Fibroblast of lung (primary cell): ENCODE measurements at regions not wholly inside any gene's neighbourhood (a gene's known extent, or its start where the extent isn't known, plus 50 kb on each side); places are given as distances from the start of the nearest gene placed in this dataset.

Experiments
- DNase-seq, 2 donors: peaks; one replicate each; pipeline versions ENCODE4 v3.0.0 to v3.0.0-alpha.2; 2010; ENCODE audit warnings: low read depth in 2 of 2
- H2AFZ ChIP-seq: 2 replicates; pipeline ENCODE4 v1.5.1; 2012; ENCODE audit warnings: low read length, control low read depth, inconsistent platforms
- H3K27ac ChIP-seq: 2 replicates; pipeline ENCODE4 v1.5.1; 2011; ENCODE audit warnings: low read length, control low read depth; ENCODE audit not compliant: insufficient read depth
- H3K27me3 ChIP-seq: 2 replicates; pipeline ENCODE4 v1.5.1; 2011; ENCODE audit warnings: mild to moderate bottlenecking, low read length; ENCODE audit not compliant: control insufficient read depth, insufficient read depth
- H3K36me3 ChIP-seq: 2 replicates; pipeline ENCODE4 v1.5.1; 2011; ENCODE audit warnings: low read length; ENCODE audit not compliant: control insufficient read depth, insufficient read depth
- H3K4me1 ChIP-seq: 2 replicates; pipeline ENCODE4 v1.5.1; 2011; ENCODE audit warnings: low read length; ENCODE audit not compliant: control insufficient read depth, insufficient read depth; ENCODE audit errors: extremely low read depth
- H3K4me2 ChIP-seq: 2 replicates; pipeline ENCODE4 v1.5.1; 2011; ENCODE audit warnings: low read length, control low read depth; ENCODE audit not compliant: insufficient read depth; ENCODE audit errors: extremely low read depth
- H3K4me3 ChIP-seq, 4 experiments: fragments of 200-600 bp in 1 of 4; sonication (generic) in 1 of 4; replicated peaks in 1 of 4; 2 replicates each; pipeline ENCODE4 v1.5.1; 2011 to 2016; ENCODE audit warnings: low read length in 4 of 4, low read depth in 3 of 4, mild to moderate bottlenecking in 3 of 4, control low read depth in 2 of 4, inconsistent platforms in 1 of 4, mixed read lengths in 1 of 4; ENCODE audit not compliant: insufficient read depth in 1 of 4; ENCODE audit errors: control extremely low read depth in 1 of 4
- H3K79me2 ChIP-seq: 2 replicates; pipeline ENCODE4 v1.5.1; 2012; ENCODE audit warnings: mild to moderate bottlenecking, low read length, inconsistent platforms; ENCODE audit not compliant: control insufficient read depth, insufficient read depth
- H3K9ac ChIP-seq: 2 replicates; pipeline ENCODE4 v1.5.1; 2011; ENCODE audit warnings: mild to moderate bottlenecking, low read length, control low read depth; ENCODE audit not compliant: insufficient read depth
- H3K9me3 ChIP-seq: 2 replicates; pipeline ENCODE4 v1.5.1; 2012; ENCODE audit warnings: low read depth, low read length; ENCODE audit not compliant: control insufficient read depth, insufficient read depth
- H4K20me1 ChIP-seq: 2 replicates; pipeline ENCODE4 v1.5.1; 2011; ENCODE audit warnings: low read length; ENCODE audit not compliant: control insufficient read depth, insufficient read depth; ENCODE audit errors: extremely low read depth
- EZH2 ChIP-seq: IDR thresholded peaks from 2 replicates; pipeline ENCODE4 v1.5.1; 2012; ENCODE audit warnings: low read length, control low read depth, mild to moderate bottlenecking; ENCODE audit errors: missing control alignments
- TF ChIP-seq, protein P1 (sequence below), 2 donors: IDR thresholded peaks in 1 of 2; conservative IDR thresholded peaks in 1 of 2; 1 replicate in 1 of 2; 2 replicates in 1 of 2; pipeline ENCODE4 v1.5.1; 2011 to 2012; ENCODE audit warnings: low read length in 2 of 2, control low read depth in 1 of 2, inconsistent platforms in 1 of 2, low read depth in 1 of 2, mild to moderate bottlenecking in 1 of 2

DNA sequence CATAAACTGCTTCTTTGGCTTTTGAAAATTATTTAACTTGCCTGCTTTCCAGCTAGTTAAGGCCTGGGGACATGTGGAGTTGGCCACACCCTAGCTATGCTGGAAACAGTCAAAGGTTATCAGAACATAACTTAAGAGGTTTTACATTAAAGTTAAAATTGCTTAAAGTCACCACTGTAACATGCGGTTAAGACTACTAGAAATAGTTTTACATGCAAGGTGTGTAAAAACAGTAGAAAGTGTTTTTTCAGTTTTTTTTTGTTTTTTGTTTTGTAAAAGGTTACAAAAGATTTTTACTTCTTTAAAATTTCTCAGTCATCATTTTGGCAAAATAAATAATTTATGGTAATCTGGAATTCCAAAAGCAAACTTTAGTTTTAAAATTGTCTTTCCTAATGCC lies 763.1 kb downstream of the UQCRFS1 start:
- H3K27ac ChIP-seq = no peak overlapping the region
- no peaks in the 10 kb centered on the region for H3K27me3 ChIP-seq
- TF ChIP-seq, protein P1, sequence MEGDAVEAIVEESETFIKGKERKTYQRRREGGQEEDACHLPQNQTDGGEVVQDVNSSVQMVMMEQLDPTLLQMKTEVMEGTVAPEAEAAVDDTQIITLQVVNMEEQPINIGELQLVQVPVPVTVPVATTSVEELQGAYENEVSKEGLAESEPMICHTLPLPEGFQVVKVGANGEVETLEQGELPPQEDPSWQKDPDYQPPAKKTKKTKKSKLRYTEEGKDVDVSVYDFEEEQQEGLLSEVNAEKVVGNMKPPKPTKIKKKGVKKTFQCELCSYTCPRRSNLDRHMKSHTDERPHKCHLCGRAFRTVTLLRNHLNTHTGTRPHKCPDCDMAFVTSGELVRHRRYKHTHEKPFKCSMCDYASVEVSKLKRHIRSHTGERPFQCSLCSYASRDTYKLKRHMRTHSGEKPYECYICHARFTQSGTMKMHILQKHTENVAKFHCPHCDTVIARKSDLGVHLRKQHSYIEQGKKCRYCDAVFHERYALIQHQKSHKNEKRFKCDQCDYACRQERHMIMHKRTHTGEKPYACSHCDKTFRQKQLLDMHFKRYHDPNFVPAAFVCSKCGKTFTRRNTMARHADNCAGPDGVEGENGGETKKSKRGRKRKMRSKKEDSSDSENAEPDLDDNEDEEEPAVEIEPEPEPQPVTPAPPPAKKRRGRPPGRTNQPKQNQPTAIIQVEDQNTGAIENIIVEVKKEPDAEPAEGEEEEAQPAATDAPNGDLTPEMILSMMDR (conservative IDR thresholded peaks at IDR 0.05 in 1 of 2, IDR thresholded peaks at IDR 0.05 in 1 of 2; ENCODE audit: low read depth in 1 of 2, low read length in 2 of 2) = no peak
- TF ChIP-seq EZH2 = no peak
- DNase-seq = no peak
- H3K4me2 ChIP-seq = no peak overlapping the region
- H3K36me3 ChIP-seq = no peaks in the 10 kb centered on the region
- no peaks in the 10 kb centered on the region for H3K9me3 ChIP-seq
- H3K9ac ChIP-seq = no peak overlapping the region
- no peaks in the 10 kb centered on the region for H4K20me1 ChIP-seq
- no peak overlapping the region for H2AFZ ChIP-seq
- H3K4me1 ChIP-seq = no peaks in the 10 kb centered on the region
- H3K4me3 ChIP-seq = no peak overlapping the region
- H3K79me2 ChIP-seq = no peaks in the 10 kb centered on the region

DNA sequence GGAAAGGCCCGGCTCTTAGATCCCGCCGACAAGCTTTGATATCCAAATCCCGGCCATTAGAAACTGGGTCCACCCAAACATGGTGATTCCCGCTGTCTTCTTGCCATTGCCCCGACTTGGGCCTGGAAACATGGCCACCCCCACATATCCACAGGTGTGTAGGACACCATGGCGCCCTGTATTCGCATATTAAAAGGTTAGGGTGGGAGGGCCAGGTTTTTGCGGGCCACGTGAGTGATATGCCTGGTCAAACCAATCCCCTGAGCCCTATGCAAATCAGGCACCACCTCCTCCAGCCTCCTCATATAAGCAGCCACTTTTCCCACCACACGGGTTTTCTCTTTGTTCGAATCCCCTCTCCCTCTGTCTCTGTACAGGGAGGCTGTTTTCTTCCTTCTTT lies 766.4 kb downstream of the UQCRFS1 start:
- Histone ChIP-seq H3K27me3 (no peaks in the 10 kb centered on the region), H3K4me2 (no peak overlapping the region), H3K9ac (no peak overlapping the region), H3K4me3 (no peak overlapping the region), H3K36me3 (no peaks in the 10 kb centered on the region), H3K79me2 (no peaks in the 10 kb centered on the region), H3K9me3 (no peaks in the 10 kb centered on the region), H3K27ac (no peak overlapping the region), H4K20me1 (no peaks in the 10 kb centered on the region), H2AFZ (no peak overlapping the region), H3K4me1 (no peaks in the 10 kb centered on the region)
- DNase-seq = no peak
- TF ChIP-seq, protein P1 (conservative IDR thresholded peaks at IDR 0.05 in 1 of 2, IDR thresholded peaks at IDR 0.05 in 1 of 2; ENCODE audit: low read depth in 1 of 2, low read length in 2 of 2) = no peak
- TF ChIP-seq EZH2 = no peak

DNA sequence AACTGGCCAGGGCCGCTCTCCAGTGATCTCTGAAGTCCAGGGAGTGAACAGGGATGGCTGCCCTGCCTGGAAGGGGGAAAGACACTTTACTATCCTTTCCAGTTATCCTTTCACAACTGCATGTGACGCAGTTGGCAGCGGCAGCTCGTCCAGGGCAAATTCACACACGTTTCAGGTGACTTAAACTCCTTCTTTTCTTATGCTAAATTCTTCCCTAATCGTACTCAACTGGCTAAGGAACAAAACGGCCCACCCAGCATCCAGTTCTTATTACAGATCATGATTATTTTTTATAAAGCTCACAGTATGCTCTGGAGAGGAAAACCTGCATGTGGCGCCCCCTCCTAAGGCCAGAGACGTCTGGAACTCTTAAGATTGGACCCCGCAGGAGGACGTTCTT lies 767.1 kb downstream of the UQCRFS1 start:
- no peak overlapping the region for H3K27ac ChIP-seq
- TF ChIP-seq, protein P1 (conservative IDR thresholded peaks at IDR 0.05 in 1 of 2, IDR thresholded peaks at IDR 0.05 in 1 of 2; ENCODE audit: low read depth in 1 of 2, low read length in 2 of 2) = no peak
- no peak for TF ChIP-seq EZH2
- H3K4me2 ChIP-seq = no peak overlapping the region
- no peaks in the 10 kb centered on the region for H3K9me3 ChIP-seq
- no peak for DNase-seq
- no peaks in the 10 kb centered on the region for H3K27me3 ChIP-seq
- H3K4me1 ChIP-seq = no peaks in the 10 kb centered on the region
- no peak overlapping the region for H3K9ac ChIP-seq
- no peak overlapping the region for H2AFZ ChIP-seq
- H3K4me3 ChIP-seq = no peak overlapping the region
- H4K20me1 ChIP-seq = no peaks in the 10 kb centered on the region
- H3K36me3 ChIP-seq = no peaks in the 10 kb centered on the region
- H3K79me2 ChIP-seq = no peaks in the 10 kb centered on the region
